PFSK-1 (cell line): ENCODE measurements at regions not wholly inside any gene's neighbourhood (a gene's known extent, or its start where the extent isn't known, plus 50 kb on each side); places are given as distances from the start of the nearest gene placed in this dataset.

Experiments
- POLR2AphosphoS5 ChIP-seq: IDR thresholded peaks from 2 replicates; pipeline ENCODE4 v1.6.1; 2012; ENCODE audit warnings: low read depth, mild to moderate bottlenecking, control low read depth, low read length, moderate library complexity
- REST ChIP-seq, 2 experiments: IDR thresholded peaks; 2 replicates each; pipeline versions ENCODE4 v1.6.1 to v1.8.0; 2011 to 2012; ENCODE audit warnings: low read depth in 2 of 2, low read length in 2 of 2, control low read depth in 1 of 2, inconsistent platforms in 1 of 2, mild to moderate bottlenecking in 1 of 2, moderate library complexity in 1 of 2; ENCODE audit not compliant: insufficient read depth in 1 of 2
- SIN3A ChIP-seq: IDR thresholded peaks from 2 replicates; pipeline ENCODE4 v1.6.1; 2012; ENCODE audit warnings: mild to moderate bottlenecking, low read length, moderate library complexity, borderline replicate concordance; ENCODE audit not compliant: insufficient read depth
- TAF1 ChIP-seq: IDR thresholded peaks from 2 replicates; pipeline ENCODE4 v1.6.1; 2012; ENCODE audit warnings: low read length, control low read depth, borderline replicate concordance; ENCODE audit not compliant: insufficient read depth

- TF ChIP-seq REST (IDR thresholded peaks at IDR 0.05; ENCODE audit: insufficient read depth in 1 of 2, low read depth in 2 of 2, low read length in 2 of 2), result no peak
- no peak for TF ChIP-seq POLR2AphosphoS5
- TF ChIP-seq TAF1, result no peak
- TF ChIP-seq SIN3A, result no peak
Observed at GRCh38 chr17:71964559-71964958, 156.3 kb upstream of the SOX9 start.
